Thoracic aorta (tissue), 2 donors: ENCODE measurements at regions not wholly inside any gene's neighbourhood (a gene's known extent, or its start where the extent isn't known, plus 50 kb on each side); places are given as distances from the start of the nearest gene placed in this dataset.
A peak's percentile ranks its signal among the peaks of the same experiment; 100 is the strongest.
"Not testable (repeated sequence)": the region's sequence is repeated elsewhere in the genome, so short reads cannot be mapped to it uniquely, and the experiment has no call there.

Experiments used
- ATAC-seq: fragments of 150-250 bp; one replicate; pipeline ENCODE4 v1.8.0; 2017; ENCODE audit warnings: low read depth; ENCODE audit not compliant: insufficient number of reproducible peaks, low FRiP score
- DNase-seq: peaks from one replicate; pipeline ENCODE4 v3.0.0-alpha.2; 2020; ENCODE audit warnings: low spot score
- H3K27ac ChIP-seq, 2 donors: fragments of 200-600 bp; sonication (generic); 1 replicate in 1 of 2; 2 replicates in 1 of 2; pipeline ENCODE4 v1.5.1; 2016; ENCODE audit warnings: mild to moderate bottlenecking in 2 of 2, moderate library complexity in 2 of 2
- H3K27me3 ChIP-seq: fragments of 200-600 bp; sonication (generic); replicated peaks from 2 replicates; pipeline ENCODE4 v1.6.0; 2016; ENCODE audit warnings: mild to moderate bottlenecking; ENCODE audit not compliant: insufficient read depth
- H3K36me3 ChIP-seq: fragments of 200-600 bp; sonication (generic); one replicate; pipeline ENCODE4 v1.5.1; 2016
- H3K4me1 ChIP-seq, 2 donors: fragments of 200-600 bp; sonication (generic); 1 replicate in 1 of 2; 2 replicates in 1 of 2; pipeline versions ENCODE4 v1.5.1 to v1.6.0; 2016; ENCODE audit warnings: low read depth in 2 of 2, mild to moderate bottlenecking in 1 of 2; ENCODE audit not compliant: control insufficient read depth in 1 of 2
- H3K4me3 ChIP-seq: fragments of 200-600 bp; sonication (generic); 2 replicates; pipeline ENCODE4 v1.5.1; 2016; ENCODE audit warnings: mild to moderate bottlenecking
- H3K9me3 ChIP-seq: fragments of 200-600 bp; sonication (generic); 2 replicates; pipeline ENCODE4 v1.5.1; 2016
- CTCF ChIP-seq: fragments of 200-600 bp; sonication (generic); IDR thresholded peaks from one replicate; pipeline ENCODE4 v1.5.1; 2019; ENCODE audit warnings: antibody characterized with exemption

- H3K4me1 ChIP-seq = no peaks in the 10 kb centered on the region
- ATAC-seq (no peak), DNase-seq (no peak)
- H3K27me3 ChIP-seq = no peaks in the 10 kb centered on the region
- H3K9me3 ChIP-seq = no peaks in the 10 kb centered on the region
- no peak for TF ChIP-seq CTCF
- no peak overlapping the region for H3K4me3 ChIP-seq
- H3K36me3 ChIP-seq = no peaks in the 10 kb centered on the region
- H3K27ac ChIP-seq = no peak overlapping the region
These were observed 140.3 kb downstream of the GPR85 start for GRCh38 chr7:112946350-112946749.

DNA sequence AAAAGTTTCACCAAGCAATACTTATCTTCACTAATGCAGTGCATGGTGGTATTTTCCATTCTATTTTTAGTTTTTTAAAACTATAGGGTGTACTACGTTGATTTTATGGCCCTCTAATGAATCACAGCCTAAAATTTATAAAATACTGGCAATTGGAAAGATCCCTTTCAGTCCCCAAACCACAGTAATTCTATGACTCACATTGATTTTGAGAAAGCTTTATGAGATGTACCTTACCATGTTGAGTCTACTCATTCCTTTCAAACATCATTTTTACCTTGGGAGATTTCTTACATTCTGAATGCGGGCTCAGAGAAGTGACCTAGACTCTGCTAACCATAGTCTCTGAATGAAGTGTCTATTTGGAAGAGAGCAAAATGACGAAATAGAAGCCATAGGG is 141.6 kb downstream of the GPR85 start:
- Histone ChIP-seq H3K27me3 (no peaks in the 10 kb centered on the region), H3K4me1 (peaks cover 0 to 6% of the 10 kb centered on the region in 2 donors), H3K36me3 (no peaks in the 10 kb centered on the region), H3K27ac (no peak overlapping the region), H3K4me3 (no peak overlapping the region), H3K9me3 (no peaks in the 10 kb centered on the region)
- DNase-seq = no peak
- no peak for TF ChIP-seq CTCF
- ATAC-seq = no peak

DNA sequence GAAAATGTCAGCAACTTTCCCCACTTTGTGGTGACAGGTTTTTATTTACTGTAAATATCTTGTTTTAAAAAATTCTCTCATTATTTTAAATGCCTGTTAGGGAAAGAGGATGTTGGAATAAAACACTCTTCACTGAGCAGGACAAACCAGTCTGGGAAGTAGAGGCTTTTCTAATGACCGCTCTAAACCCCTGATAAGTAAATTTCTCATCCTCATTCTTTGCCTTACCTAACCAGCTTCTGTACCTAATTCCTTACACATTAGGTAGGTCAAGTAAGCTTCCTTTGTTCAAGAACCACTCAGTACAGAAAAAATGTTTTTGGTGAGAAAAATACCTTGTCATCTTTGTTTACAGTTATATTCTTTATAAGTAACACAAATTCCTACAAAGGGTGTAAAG is 143.6 kb downstream of the GPR85 start:
- no peaks in the 10 kb centered on the region for H3K9me3 ChIP-seq
- H3K4me1 ChIP-seq = peaks cover 6 to 7% of the 10 kb centered on the region in 2 donors
- TF ChIP-seq CTCF = no peak
- H3K27ac ChIP-seq = no peak overlapping the region
- H3K27me3 ChIP-seq = no peaks in the 10 kb centered on the region
- no peaks in the 10 kb centered on the region for H3K36me3 ChIP-seq
- DNase-seq = no peak
- no peak for ATAC-seq
- H3K4me3 ChIP-seq = no peak overlapping the region

- peaks cover 7 to 14% of the 10 kb centered on the region in 2 donors for H3K4me1 ChIP-seq
- H3K4me3 ChIP-seq, H3K27ac ChIP-seq, H3K27me3 ChIP-seq, ATAC-seq, DNase-seq, H3K36me3 ChIP-seq, H3K9me3 ChIP-seq: not testable (repeated sequence)
These were observed 144.5 kb downstream of the GPR85 start for GRCh38 chr7:112942125-112942524.

- no peaks in the 10 kb centered on the region for H3K27me3 ChIP-seq
- ATAC-seq (peak; percentile 71), DNase-seq (no peak)
- TF ChIP-seq CTCF = no peak
- no peaks in the 10 kb centered on the region for H3K9me3 ChIP-seq
- peaks cover 13 to 22% of the 10 kb centered on the region in 2 donors for H3K4me1 ChIP-seq
- H3K36me3 ChIP-seq = no peaks in the 10 kb centered on the region
- peak overlapping the region; percentile 49 to 82 for H3K27ac ChIP-seq
- peak overlapping the region; percentile 98 for H3K4me3 ChIP-seq
These were observed 146.3 kb downstream of the GPR85 start for GRCh38 chr7:112940314-112940732.

- ATAC-seq = peak; percentile 99
- Histone ChIP-seq H3K36me3 (no peaks in the 10 kb centered on the region), H3K27ac (peak overlapping the region; percentile 58 to 82), H3K27me3 (no peaks in the 10 kb centered on the region), H3K4me3 (peak overlapping the region; percentile 98), H3K4me1 (peaks cover 13 to 22% of the 10 kb centered on the region in 2 donors), H3K9me3 (no peaks in the 10 kb centered on the region)
- TF ChIP-seq CTCF = no peak
- DNase-seq = peak; percentile 99
These were observed 146.9 kb downstream of the GPR85 start for GRCh38 chr7:112939574-112940313.
